HG02943 (cell line): ENCODE measurements at regions not wholly inside any gene's neighbourhood (a gene's known extent, or its start where the extent isn't known, plus 50 kb on each side); places are given as distances from the start of the nearest gene placed in this dataset.
"Not testable (repeated sequence)": the region's sequence is repeated elsewhere in the genome, so short reads cannot be mapped to it uniquely, and the experiment has no call there.

Source experiments
- ATAC-seq: cut with Tn5 transposase; IDR thresholded peaks from one replicate; pipeline ENCODE4 v1.9.1; 2021; ENCODE audit warnings: mild to moderate bottlenecking, low read depth, moderate library complexity; ENCODE audit not compliant: unreplicated experiment

DNA sequence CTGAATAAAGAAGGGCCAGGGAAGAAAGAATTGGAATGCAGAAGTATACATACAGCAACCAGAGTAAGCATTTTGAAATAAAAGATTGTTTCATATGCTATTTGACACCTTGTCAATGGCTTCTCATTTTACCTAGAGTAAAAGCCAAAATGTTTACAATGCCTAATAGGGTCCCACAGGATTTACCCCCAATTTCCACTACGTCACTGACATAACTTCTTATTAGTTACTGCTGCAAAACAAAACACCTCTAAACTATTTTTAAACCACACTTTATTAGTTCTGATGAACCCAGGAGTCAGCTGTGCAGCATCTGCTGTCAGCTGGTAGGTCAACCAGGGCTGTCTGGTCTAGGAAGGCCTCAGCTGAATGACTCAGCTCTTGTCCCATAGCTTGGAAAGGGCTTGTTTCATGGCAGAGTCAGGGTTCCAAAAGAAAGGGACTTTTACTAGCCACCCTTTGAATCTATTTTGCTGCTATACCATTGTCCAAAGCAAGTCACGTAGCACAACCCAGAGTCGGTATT lies 945.1 kb downstream of the EPHA3 start:
- ATAC-seq: no peak

GRCh38 chr3:90054311-90054710 lies 946.9 kb downstream of the EPHA3 start:
- ATAC-seq: no peak

- ATAC-seq: no peak
Observed at GRCh38 chr3:90055666-90056065, 948.2 kb downstream of the EPHA3 start.

GRCh38 chr3:90056281-90057032 lies 949.0 kb downstream of the EPHA3 start:
- no peak for ATAC-seq

GRCh38 chr3:90062016-90062415 lies 954.6 kb downstream of the EPHA3 start:
- ATAC-seq: no peak

- ATAC-seq: no peak
Observed at GRCh38 chr3:90062631-90063200, 955.3 kb downstream of the EPHA3 start.

- ATAC-seq: no peak
Observed at GRCh38 chr3:90068783-90069182, 961.4 kb downstream of the EPHA3 start.

GRCh38 chr3:90069748-90070147 lies 962.3 kb downstream of the EPHA3 start:
- no peak for ATAC-seq

DNA sequence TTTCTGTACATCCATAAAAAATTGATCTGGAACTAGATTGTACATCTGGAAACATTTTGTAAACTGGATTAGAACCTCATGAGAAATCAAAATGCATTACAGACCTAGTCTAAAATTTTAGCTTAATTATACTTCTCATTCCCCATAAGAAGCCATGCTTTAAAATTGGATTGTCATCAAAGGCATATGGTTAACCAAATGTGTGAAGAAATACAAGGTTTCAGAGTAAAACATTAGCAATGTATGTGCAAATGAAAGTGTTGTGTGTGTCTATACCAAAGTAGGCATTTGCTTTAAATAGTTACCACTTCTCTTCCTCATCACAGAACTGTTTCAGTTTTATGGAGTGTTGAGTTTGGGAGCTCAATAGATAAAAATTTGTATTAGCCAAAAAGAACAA lies 968.7 kb downstream of the EPHA3 start:
- ATAC-seq: no peak

- no peak for ATAC-seq
Observed at GRCh38 chr3:90080988-90081387, 973.6 kb downstream of the EPHA3 start.

GRCh38 chr3:90086297-90086696 lies 978.9 kb downstream of the EPHA3 start:
- not testable (repeated sequence) for ATAC-seq

- ATAC-seq: no peak
Observed at GRCh38 chr3:90087703-90088102, 980.3 kb downstream of the EPHA3 start.

DNA sequence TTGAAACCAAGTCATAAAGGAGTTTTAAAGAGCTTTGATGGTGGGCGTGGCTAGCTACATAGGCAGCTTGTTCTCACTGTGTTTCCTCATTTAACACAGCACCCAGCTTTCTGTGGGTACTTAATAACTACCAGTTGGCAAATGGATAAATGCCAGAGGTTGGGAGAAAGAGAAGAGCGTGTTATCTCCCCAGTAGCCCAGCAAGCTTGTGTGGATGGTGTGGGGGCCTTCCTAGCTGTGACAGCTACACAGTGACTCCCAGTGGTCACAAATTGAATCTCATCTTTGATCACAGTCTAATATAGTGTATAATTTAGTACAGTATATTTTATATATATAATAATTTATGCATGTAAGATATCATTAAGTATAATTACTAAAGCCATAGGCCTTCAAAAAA lies 984.1 kb downstream of the EPHA3 start:
- no peak for ATAC-seq

DNA sequence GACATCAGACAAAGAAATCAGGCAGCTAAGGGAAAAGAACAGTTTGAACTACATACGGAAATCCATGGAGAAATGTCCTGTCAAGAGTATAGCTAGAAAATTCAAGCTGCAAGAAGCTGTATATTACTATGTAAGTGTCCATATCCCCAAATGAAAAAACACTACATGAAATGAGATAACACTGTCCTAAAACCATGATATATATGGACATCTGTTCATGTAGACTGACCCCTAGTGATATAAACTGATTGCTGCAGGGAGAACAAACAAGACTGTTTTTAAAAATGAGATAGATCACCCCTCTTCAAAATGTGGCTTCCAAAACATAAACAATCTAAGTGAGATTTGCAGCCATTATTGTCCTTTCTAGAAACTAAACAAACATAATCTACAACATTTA lies 985.6 kb downstream of the EPHA3 start:
- no peak for ATAC-seq

DNA sequence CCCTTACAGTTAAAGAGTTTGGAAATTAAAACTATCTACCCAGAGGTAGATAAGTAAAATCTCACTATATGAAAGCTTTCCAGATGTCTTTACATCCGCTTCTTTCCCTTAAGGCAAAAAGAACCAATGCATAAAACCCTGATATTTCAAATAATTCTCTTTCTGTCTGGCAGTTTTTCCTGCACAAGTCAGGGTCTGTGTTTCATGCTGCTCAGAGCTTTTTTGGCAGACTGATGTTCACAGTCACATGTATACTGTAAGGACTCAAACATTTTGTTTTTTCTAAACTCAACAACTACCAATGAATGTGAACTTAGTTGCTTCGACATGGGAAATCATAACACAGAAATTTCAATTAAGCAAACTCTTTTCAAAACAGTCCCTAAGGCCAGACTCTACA lies 988.4 kb downstream of the EPHA3 start:
- no peak for ATAC-seq

GRCh38 chr3:90099493-90099892 lies 992.1 kb downstream of the EPHA3 start:
- ATAC-seq: no peak

GRCh38 chr3:90102146-90102545 lies 994.7 kb downstream of the EPHA3 start:
- no peak for ATAC-seq

- no peak for ATAC-seq
Observed at GRCh38 chr3:90121326-90121725, 1013.9 kb downstream of the EPHA3 start.

GRCh38 chr3:90128391-90128790 lies 1021.0 kb downstream of the EPHA3 start:
- no peak for ATAC-seq

GRCh38 chr3:90129730-90130129 lies 1022.3 kb downstream of the EPHA3 start:
- no peak for ATAC-seq

GRCh38 chr3:90132197-90132596 lies 1024.8 kb downstream of the EPHA3 start:
- no peak for ATAC-seq

DNA sequence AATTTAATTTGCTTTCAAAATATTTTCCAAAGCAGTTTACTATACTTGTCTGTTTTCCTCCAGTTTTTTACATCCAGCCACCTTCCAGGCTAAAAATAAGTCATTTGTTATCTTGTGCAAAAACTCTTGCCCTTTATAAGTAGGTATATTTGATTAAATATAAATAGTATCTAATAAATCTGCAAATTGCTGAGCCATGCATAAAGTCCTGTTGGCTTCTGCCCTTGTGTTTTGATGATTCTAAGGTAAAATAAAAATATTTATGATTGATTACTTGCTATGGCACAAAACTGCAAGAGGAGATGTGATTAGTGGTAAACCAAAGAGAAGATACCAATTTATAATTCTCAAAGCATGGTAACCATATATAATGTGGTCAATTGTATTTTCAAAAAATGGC lies 1026.7 kb downstream of the EPHA3 start:
- no peak for ATAC-seq
